GM12872 (cell line): ENCODE measurements at regions not wholly inside any gene's neighbourhood (a gene's known extent, or its start where the extent isn't known, plus 50 kb on each side); places are given as distances from the start of the nearest gene placed in this dataset.

ENCODE experiments used
- TF ChIP-seq, protein P1 (sequence below): IDR thresholded peaks from 3 replicates; pipeline ENCODE4 v1.5.1; 2011; ENCODE audit warnings: low read depth, mild to moderate bottlenecking, low read length, moderate library complexity; ENCODE audit not compliant: insufficient read depth

- TF ChIP-seq, protein P1, sequence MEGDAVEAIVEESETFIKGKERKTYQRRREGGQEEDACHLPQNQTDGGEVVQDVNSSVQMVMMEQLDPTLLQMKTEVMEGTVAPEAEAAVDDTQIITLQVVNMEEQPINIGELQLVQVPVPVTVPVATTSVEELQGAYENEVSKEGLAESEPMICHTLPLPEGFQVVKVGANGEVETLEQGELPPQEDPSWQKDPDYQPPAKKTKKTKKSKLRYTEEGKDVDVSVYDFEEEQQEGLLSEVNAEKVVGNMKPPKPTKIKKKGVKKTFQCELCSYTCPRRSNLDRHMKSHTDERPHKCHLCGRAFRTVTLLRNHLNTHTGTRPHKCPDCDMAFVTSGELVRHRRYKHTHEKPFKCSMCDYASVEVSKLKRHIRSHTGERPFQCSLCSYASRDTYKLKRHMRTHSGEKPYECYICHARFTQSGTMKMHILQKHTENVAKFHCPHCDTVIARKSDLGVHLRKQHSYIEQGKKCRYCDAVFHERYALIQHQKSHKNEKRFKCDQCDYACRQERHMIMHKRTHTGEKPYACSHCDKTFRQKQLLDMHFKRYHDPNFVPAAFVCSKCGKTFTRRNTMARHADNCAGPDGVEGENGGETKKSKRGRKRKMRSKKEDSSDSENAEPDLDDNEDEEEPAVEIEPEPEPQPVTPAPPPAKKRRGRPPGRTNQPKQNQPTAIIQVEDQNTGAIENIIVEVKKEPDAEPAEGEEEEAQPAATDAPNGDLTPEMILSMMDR = no peak
These were observed 1155.5 kb upstream of the PABPC4L start for GRCh38 chr4:135357091-135357490.

- TF ChIP-seq, protein P1 = no peak
These were observed 1153.3 kb upstream of the PABPC4L start for GRCh38 chr4:135354876-135355275.

DNA sequence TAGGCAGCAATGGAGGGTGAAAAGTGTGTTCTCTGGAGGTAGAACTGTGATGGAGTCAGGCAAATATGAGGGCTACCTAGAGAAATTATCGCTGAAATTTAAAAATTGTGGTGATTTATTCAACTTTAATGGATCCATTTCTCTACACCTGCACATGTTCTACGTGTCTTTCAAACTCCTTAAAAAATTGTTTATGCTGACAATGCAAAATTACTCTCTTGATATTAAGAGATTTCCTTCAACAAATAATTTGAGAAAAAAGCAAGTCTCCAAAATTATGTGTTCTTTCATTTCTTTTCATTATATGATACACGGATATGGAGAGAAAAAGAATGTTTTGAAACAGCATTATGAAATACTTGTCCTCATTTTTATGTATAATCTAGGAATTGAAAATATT lies 1151.4 kb upstream of the PABPC4L start:
- TF ChIP-seq, protein P1 = no peak

- TF ChIP-seq, protein P1 = no peak
These were observed 1142.9 kb upstream of the PABPC4L start for GRCh38 chr4:135344492-135344891.

DNA sequence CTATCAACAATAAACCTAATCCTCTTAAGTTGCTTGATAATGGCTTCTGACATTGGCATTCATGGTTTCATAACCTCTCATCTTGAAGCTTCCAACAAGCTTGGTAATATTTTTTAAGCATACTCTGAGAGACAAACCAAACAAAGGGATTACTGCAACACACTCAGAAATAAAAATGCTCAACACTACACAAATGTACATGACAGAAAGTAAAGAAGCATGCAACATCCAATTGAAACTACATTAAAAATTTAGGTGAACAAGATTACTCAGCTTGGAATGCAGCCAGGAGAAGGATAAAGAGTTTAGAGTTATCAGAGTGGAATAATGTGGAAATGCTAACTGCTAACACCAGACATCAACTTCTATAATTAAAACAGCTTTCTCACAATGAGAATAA lies 1136.6 kb upstream of the PABPC4L start:
- TF ChIP-seq, protein P1 = no peak

GRCh38 chr4:135325264-135325663 lies 1123.7 kb upstream of the PABPC4L start:
- TF ChIP-seq, protein P1 = no peak

DNA sequence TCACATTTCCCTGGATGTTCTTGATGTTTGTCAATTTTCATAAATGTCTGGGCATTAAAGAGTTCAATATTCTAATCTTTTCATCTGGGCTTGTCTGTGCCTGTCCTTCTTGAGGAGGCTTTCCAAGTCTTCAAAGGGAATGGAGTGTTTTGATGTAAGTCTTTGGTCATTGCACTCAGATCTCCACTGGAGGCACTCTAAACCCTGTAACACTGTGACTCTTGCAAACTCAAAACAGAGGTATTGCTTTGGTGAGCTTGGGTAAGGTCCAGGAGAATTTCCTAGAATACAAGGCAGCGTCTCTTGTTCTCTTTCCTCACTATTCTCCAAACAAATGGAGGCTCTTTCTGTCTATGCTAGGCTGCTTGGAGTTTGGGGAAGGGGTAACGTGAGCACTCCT lies 1118.1 kb upstream of the PABPC4L start:
- TF ChIP-seq, protein P1 = no peak
